Lower leg skin (tissue), 4 donors: ENCODE measurements at regions not wholly inside any gene's neighbourhood (a gene's known extent, or its start where the extent isn't known, plus 50 kb on each side); places are given as distances from the start of the nearest gene placed in this dataset.
"Not testable (repeated sequence)": the region's sequence is repeated elsewhere in the genome, so short reads cannot be mapped to it uniquely, and the experiment has no call there.

Experiments
- DNase-seq, 2 donors: peaks; one replicate each; pipeline ENCODE4 v3.0.0-alpha.2; 2019; ENCODE audit warnings: low spot score in 2 of 2
- H3K4me3 ChIP-seq: fragments of 200-600 bp; sonication (generic); 2 replicates; pipeline ENCODE4 v1.5.1; 2017; ENCODE audit warnings: mild to moderate bottlenecking, low read depth; ENCODE audit not compliant: poor library complexity, severe bottlenecking
- CTCF ChIP-seq, 3 donors: fragments of 450-650 bp; IDR thresholded peaks; one replicate each; pipeline ENCODE4 v1.5.1; 2016; ENCODE audit warnings: antibody characterized with exemption in 3 of 3, mild to moderate bottlenecking in 3 of 3, moderate library complexity in 2 of 3
- POLR2A ChIP-seq, 2 donors: fragments of 450-650 bp; IDR thresholded peaks; one replicate each; pipeline ENCODE4 v1.6.1; 2016 to 2017; ENCODE audit warnings: antibody characterized with exemption in 2 of 2, mild to moderate bottlenecking in 1 of 2, moderate library complexity in 1 of 2
- WGBS, 2 donors: methylation state at CpG; one replicate each; pipeline ENCODE4 v1.1.5; 2018; 5-methylcytosine and 5-hydroxymethylcytosine counted together
- intact Hi-C: fragments of 100-400 bp; cut with DNase I; formaldehyde crosslinking; loops from one replicate; pipeline ENCODE4 v1.15.0; 2023; ENCODE audit warnings: low total_unique reads

- TF ChIP-seq POLR2A (IDR thresholded peaks at IDR 0.05) (no peak), CTCF (IDR thresholded peaks at IDR 0.05) (no peak)
- no peak for DNase-seq
- 51 to 62% methylated on average over 5 of the region's 5 CpGs for WGBS, 2 donors
- intact Hi-C loops: loop anchor here (5.0 kb wide), 1 partner anchor 347 kb away; no protein-coding TSS in a partner anchor
- H3K4me3 ChIP-seq: no peak overlapping the region
Measured at GRCh38 chr12:126960709-126961108, 1306.3 kb upstream of the TMEM132C start.

GRCh38 chr12:126963825-126964224 lies 1303.1 kb upstream of the TMEM132C start:
- TF ChIP-seq POLR2A (IDR thresholded peaks at IDR 0.05): no peak
- TF ChIP-seq CTCF (IDR thresholded peaks at IDR 0.05): no peak
- no peak overlapping the region for H3K4me3 ChIP-seq
- WGBS, 2 donors: 60 to 77% methylated on average over 1 of the region's 1 CpG
- DNase-seq: no peak
- intact Hi-C loops: loop anchor here (5.0 kb wide), 1 partner anchor 343 kb away; no protein-coding TSS in a partner anchor

- DNase-seq: no peak
- intact Hi-C loops: no loop called here
- no peak for TF ChIP-seq CTCF (IDR thresholded peaks at IDR 0.05)
- no peak for TF ChIP-seq POLR2A (IDR thresholded peaks at IDR 0.05)
- no peak overlapping the region for H3K4me3 ChIP-seq
- WGBS, 2 donors: 62 to 67% methylated on average over 3 of the region's 3 CpGs
Measured at GRCh38 chr12:126966498-126966897, 1300.5 kb upstream of the TMEM132C start.

GRCh38 chr12:126967152-126967551 lies 1299.8 kb upstream of the TMEM132C start:
- intact Hi-C loops: no loop called here
- 68 to 70% methylated on average over 5 of the region's 5 CpGs for WGBS, 2 donors
- no peak overlapping the region for H3K4me3 ChIP-seq
- no peak for TF ChIP-seq CTCF (IDR thresholded peaks at IDR 0.05)
- TF ChIP-seq POLR2A (IDR thresholded peaks at IDR 0.05): no peak
- no peak for DNase-seq

- no peak overlapping the region for H3K4me3 ChIP-seq
- 73 to 77% methylated on average over 3 of the region's 3 CpGs for WGBS, 2 donors
- intact Hi-C loops: no loop called here
- no peak for DNase-seq
- TF ChIP-seq CTCF (IDR thresholded peaks at IDR 0.05) (no peak), POLR2A (IDR thresholded peaks at IDR 0.05) (no peak)
Measured at GRCh38 chr12:126974779-126975178, 1292.2 kb upstream of the TMEM132C start.

- 68 to 78% methylated on average over 6 of the region's 6 CpGs for WGBS, 2 donors
- no peak overlapping the region for H3K4me3 ChIP-seq
- no peak for DNase-seq
- no peak for TF ChIP-seq POLR2A (IDR thresholded peaks at IDR 0.05)
- intact Hi-C loops: no loop called here
Measured at GRCh38 chr12:126976579-126976978, 1290.4 kb upstream of the TMEM132C start.

GRCh38 chr12:126979564-126979963 lies 1287.4 kb upstream of the TMEM132C start:
- H3K4me3 ChIP-seq, DNase-seq, intact Hi-C loops: not testable (repeated sequence)
- 88 to 98% methylated on average over 2 of the region's 2 CpGs for WGBS, 2 donors
